WTC11 (cell line): ENCODE measurements at regions not wholly inside any gene's neighbourhood (a gene's known extent, or its start where the extent isn't known, plus 50 kb on each side); places are given as distances from the start of the nearest gene placed in this dataset.

Experiments used
- ATAC-seq: fragments of 200-7000 bp; cut with Tn5 transposase; 2 replicates; pipeline ENCODE4 v1.10.0; 2021; ENCODE audit warnings: mild to moderate bottlenecking, moderate library complexity
- CTCF ChIA-PET: fragments of 300-600 bp; sonication (Branson Sonifier 250); formaldehyde crosslinking; loops from one replicate; lab custom pipeline; 2021; ENCODE audit warnings: antibody characterized with exemption; lab: Charles Lee
- POLR2A ChIA-PET: fragments of 350-600 bp; sonication (Branson Sonifier 250); formaldehyde crosslinking; loops from one replicate; lab custom pipeline; 2021; ENCODE audit warnings: antibody characterized with exemption; lab: Charles Lee
- DNase-seq: peaks from one replicate; pipeline ENCODE4 v3.0.0; 2021; ENCODE audit warnings: low spot score
- H3K27ac Mint-ChIP-seq: 2 replicates; pipeline ENCODE4 v1.8.0; 2021; ENCODE audit warnings: mixed read lengths
- H3K27me3 Mint-ChIP-seq: 2 replicates; pipeline ENCODE4 v1.8.0; 2021; ENCODE audit warnings: low read depth, mild to moderate bottlenecking, moderate library complexity, mixed read lengths
- H3K36me3 Mint-ChIP-seq: 2 replicates; pipeline ENCODE4 v1.8.0; 2021; ENCODE audit warnings: mixed read lengths
- H3K4me1 Mint-ChIP-seq: 2 replicates; pipeline ENCODE4 v1.8.0; 2022; ENCODE audit warnings: mixed read lengths
- H3K4me3 Mint-ChIP-seq: 2 replicates; pipeline ENCODE4 v1.8.0; 2021; ENCODE audit warnings: mild to moderate bottlenecking, moderate library complexity, mixed read lengths
- H3K9me3 Mint-ChIP-seq: 2 replicates; pipeline ENCODE4 v1.8.0; 2021; ENCODE audit warnings: mixed read lengths
- AR ChIP-seq: fragments of 250-450 bp; sonication (Bioruptor Pico); IDR thresholded peaks from 2 replicates; pipeline ENCODE4 v1.9.0; 2021; ENCODE audit warnings: mild to moderate bottlenecking
- ATF1 ChIP-seq: sonication (generic); formaldehyde crosslinking; IDR thresholded peaks from 2 replicates; pipeline ENCODE4 v1.8.1; 2023; ENCODE audit warnings: mild to moderate bottlenecking, moderate library complexity, missing genetic modification reagents
- CREB1 ChIP-seq: sonication (generic); formaldehyde crosslinking; IDR thresholded peaks from 2 replicates; pipeline ENCODE4 v1.8.0; 2023; ENCODE audit warnings: mild to moderate bottlenecking, missing genetic modification reagents
- CREM ChIP-seq: sonication (generic); formaldehyde crosslinking; IDR thresholded peaks from 2 replicates; pipeline ENCODE4 v1.8.1; 2022; ENCODE audit warnings: mild to moderate bottlenecking, missing genetic modification reagents, moderate library complexity
- CTCF ChIP-seq: fragments of 200-600 bp; IDR thresholded peaks from 2 replicates; pipeline ENCODE4 v1.8.0; 2022; ENCODE audit warnings: antibody characterized with exemption
- ERG ChIP-seq: fragments of 250-450 bp; sonication (Bioruptor Pico); IDR thresholded peaks from 2 replicates; pipeline ENCODE4 v1.8.0; 2021; ENCODE audit warnings: mild to moderate bottlenecking
- FOXK1 ChIP-seq: sonication (generic); formaldehyde crosslinking; IDR thresholded peaks from 2 replicates; pipeline ENCODE4 v1.8.0; 2022; ENCODE audit warnings: mild to moderate bottlenecking, moderate library complexity, missing genetic modification reagents
- GTF2I ChIP-seq: fragments of 250-450 bp; sonication (Bioruptor Pico); conservative IDR thresholded peaks from 2 replicates; pipeline ENCODE4 v1.4.0; 2021; ENCODE audit warnings: mild to moderate bottlenecking
- MAX ChIP-seq: sonication (generic); formaldehyde crosslinking; IDR thresholded peaks from 2 replicates; pipeline ENCODE4 v1.8.0; 2022; ENCODE audit warnings: mild to moderate bottlenecking, missing genetic modification reagents
- NR2C2 ChIP-seq: sonication (generic); formaldehyde crosslinking; IDR thresholded peaks from 2 replicates; pipeline ENCODE4 v1.8.0; 2022; ENCODE audit warnings: mild to moderate bottlenecking, missing genetic modification reagents
- PRDM15 ChIP-seq: sonication (generic); formaldehyde crosslinking; IDR thresholded peaks from 2 replicates; pipeline ENCODE4 v1.8.0; 2022; ENCODE audit warnings: missing genetic modification reagents
- RORB ChIP-seq: fragments of 250-450 bp; sonication (Bioruptor Pico); IDR thresholded peaks from 2 replicates; pipeline ENCODE4 v1.9.0; 2021; ENCODE audit warnings: mild to moderate bottlenecking
- SOX15 ChIP-seq: fragments of 250-450 bp; sonication (Bioruptor Pico); IDR thresholded peaks from 2 replicates; pipeline ENCODE4 v1.9.0; 2021; ENCODE audit warnings: mild to moderate bottlenecking
- ZNF317 ChIP-seq: sonication (generic); formaldehyde crosslinking; IDR thresholded peaks from 2 replicates; pipeline ENCODE4 v1.8.1; 2023; ENCODE audit warnings: low read depth, mild to moderate bottlenecking, moderate library complexity, missing genetic modification reagents, borderline replicate concordance
- ZNF396 ChIP-seq: fragments of 250-450 bp; sonication (Bioruptor Pico); IDR thresholded peaks from 2 replicates; pipeline ENCODE4 v1.8.0; 2021; ENCODE audit warnings: mild to moderate bottlenecking, moderate library complexity, borderline replicate concordance
- ZNF423 ChIP-seq: fragments of 250-450 bp; sonication (Bioruptor Pico); IDR thresholded peaks from 2 replicates; pipeline ENCODE4 v2.1.2; 2022; ENCODE audit warnings: mild to moderate bottlenecking, moderate library complexity

GRCh38 chr3:152733584-152734119, 101.3 kb upstream of the P2RY1 start:
- H3K4me3 Mint-ChIP-seq, result no peak overlapping the region
- H3K9me3 Mint-ChIP-seq, result no peaks in the 10 kb centered on the region
- H3K27me3 Mint-ChIP-seq, result peaks cover 2% of the 10 kb centered on the region; the same call in 1 of the 2 replicates
- H3K36me3 Mint-ChIP-seq, result no peaks in the 10 kb centered on the region
- POLR2A ChIA-PET, result interaction anchor here (0.6 kb wide), 1 partner anchor 38 kb away, joined by 3 read pairs; no protein-coding TSS in a partner anchor
- DNase-seq, result no peak
- ATAC-seq, result no peak
- TF ChIP-seq SOX15 (CRISPR knock-in tag), result no peak
- TF ChIP-seq, all 79 proteins: peak for 0
- CTCF ChIA-PET, result no interaction called here
- H3K27ac Mint-ChIP-seq, result no peak overlapping the region
- peaks cover 16% of the 10 kb centered on the region for H3K4me1 Mint-ChIP-seq

- Mint-ChIP-seq H3K36me3 (no peaks in the 10 kb centered on the region), H3K4me3 (no peak overlapping the region), H3K9me3 (peaks cover 4% of the 10 kb centered on the region; the same call in 1 of the 2 replicates), H3K27ac (peak overlapping the region; percentile 25; the same call in 1 of the 2 replicates), H3K4me1 (peaks cover 16% of the 10 kb centered on the region), H3K27me3 (no peaks in the 10 kb centered on the region)
- DNase-seq, result no peak
- ChIA-PET POLR2A (no interaction called here), CTCF (no interaction called here)
- ATAC-seq, result no peak; the same call in 1 of the 2 replicates
- TF ChIP-seq ATF1 (CRISPR knock-in tag) (no peak), RORB (CRISPR knock-in tag) (no peak), ERG (no peak), GTF2I (no peak), MAX (CRISPR knock-in tag) (no peak)
Observed at GRCh38 chr3:152737021-152737908, 97.7 kb upstream of the P2RY1 start.

- H3K36me3 Mint-ChIP-seq, result no peaks in the 10 kb centered on the region
- peaks cover 18% of the 10 kb centered on the region for H3K4me1 Mint-ChIP-seq
- POLR2A ChIA-PET, result no interaction called here
- TF ChIP-seq FOXK1 (CRISPR knock-in tag), result no peak
- peaks cover 4% of the 10 kb centered on the region; the same call in 1 of the 2 replicates for H3K9me3 Mint-ChIP-seq
- CTCF ChIA-PET, result no interaction called here
- no peak overlapping the region for H3K4me3 Mint-ChIP-seq
- no peak overlapping the region for H3K27ac Mint-ChIP-seq
- DNase-seq (no peak), ATAC-seq (no peak)
- H3K27me3 Mint-ChIP-seq, result peaks cover 12% of the 10 kb centered on the region
Observed at GRCh38 chr3:152738656-152739055, 96.3 kb upstream of the P2RY1 start.

- Mint-ChIP-seq H3K9me3 (peaks cover 4% of the 10 kb centered on the region; the same call in 1 of the 2 replicates), H3K27ac (no peak overlapping the region), H3K4me3 (no peak overlapping the region), H3K4me1 (peaks cover 30% of the 10 kb centered on the region), H3K27me3 (peaks cover 38% of the 10 kb centered on the region), H3K36me3 (no peaks in the 10 kb centered on the region)
- ATAC-seq (no peak), DNase-seq (no peak)
- POLR2A ChIA-PET, result no interaction called here
- CTCF ChIA-PET, result interaction anchor here (0.8 kb wide), 1 partner anchor 81 kb away, joined by 3 read pairs; no protein-coding TSS in a partner anchor
- TF ChIP-seq PRDM15, result no peak
- no peak for TF ChIP-seq CREM
- no peak for TF ChIP-seq CTCF
- TF ChIP-seq ZNF423 (CRISPR knock-in tag), result no peak
- no peak for TF ChIP-seq ZNF396
- no peak for TF ChIP-seq ZNF317 (CRISPR knock-in tag)
- no peak for TF ChIP-seq AR (CRISPR knock-in tag)
- TF ChIP-seq CREB1, result no peak
- no peak for TF ChIP-seq NR2C2 (CRISPR knock-in tag)
Observed at GRCh38 chr3:152742368-152743347, 92.3 kb upstream of the P2RY1 start.
